Prostate gland (tissue), 2 donors: ENCODE measurements at regions not wholly inside any gene's neighbourhood (a gene's known extent, or its start where the extent isn't known, plus 50 kb on each side); places are given as distances from the start of the nearest gene placed in this dataset.

ENCODE experiments used
- CTCF ChIP-seq, 4 experiments: fragments of 200-600 bp in 2 of 4; fragments of 450-650 bp in 2 of 4; sonication (generic) in 2 of 4; IDR thresholded peaks; 1 replicate in 3 of 4; 2 replicates in 1 of 4; pipeline ENCODE4 v1.5.1; 2016 to 2019; ENCODE audit warnings: antibody characterized with exemption in 4 of 4, mild to moderate bottlenecking in 2 of 4, moderate library complexity in 2 of 4
- POLR2A ChIP-seq: fragments of 450-650 bp; IDR thresholded peaks from one replicate; pipeline ENCODE4 v1.6.1; 2016; ENCODE audit warnings: antibody characterized with exemption, mild to moderate bottlenecking

- TF ChIP-seq POLR2A, result no peak
- TF ChIP-seq CTCF (IDR thresholded peaks at IDR 0.05), result no peak
These were observed 435.6 kb downstream of the TMA16 start for GRCh38 chr4:163930086-163930485.
